HT1080 (cell line): ENCODE measurements at regions not wholly inside any gene's neighbourhood (a gene's known extent, or its start where the extent isn't known, plus 50 kb on each side); places are given as distances from the start of the nearest gene placed in this dataset.
A peak's percentile ranks its signal among the peaks of the same experiment; 100 is the strongest.
"Not testable (repeated sequence)": the region's sequence is repeated elsewhere in the genome, so short reads cannot be mapped to it uniquely, and the experiment has no call there.

Source experiments
- DNase-seq: peaks from one replicate; pipeline ENCODE4 v3.0.0-alpha.2; 2015; ENCODE audit warnings: low read depth

DNA sequence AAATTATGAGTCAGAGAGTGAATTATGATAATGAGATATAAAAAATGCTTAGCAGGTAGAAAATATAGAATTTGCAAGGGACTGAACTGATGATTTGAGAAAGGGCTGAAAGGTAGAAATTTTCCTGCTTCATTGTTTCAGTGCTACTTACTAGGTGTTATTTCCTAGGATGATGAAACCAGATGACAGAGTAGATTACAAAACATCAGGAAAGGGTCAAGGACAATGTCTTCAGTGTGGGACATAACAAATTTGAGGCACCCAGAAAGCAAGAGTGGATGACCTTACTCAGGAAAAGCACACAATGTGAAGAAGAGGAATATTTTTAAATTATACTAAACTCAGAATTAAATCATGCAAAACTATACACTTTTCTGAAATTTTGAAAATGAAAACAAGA is 102.1 kb downstream of the SHCBP1 start:
- DNase-seq = no peak

DNA sequence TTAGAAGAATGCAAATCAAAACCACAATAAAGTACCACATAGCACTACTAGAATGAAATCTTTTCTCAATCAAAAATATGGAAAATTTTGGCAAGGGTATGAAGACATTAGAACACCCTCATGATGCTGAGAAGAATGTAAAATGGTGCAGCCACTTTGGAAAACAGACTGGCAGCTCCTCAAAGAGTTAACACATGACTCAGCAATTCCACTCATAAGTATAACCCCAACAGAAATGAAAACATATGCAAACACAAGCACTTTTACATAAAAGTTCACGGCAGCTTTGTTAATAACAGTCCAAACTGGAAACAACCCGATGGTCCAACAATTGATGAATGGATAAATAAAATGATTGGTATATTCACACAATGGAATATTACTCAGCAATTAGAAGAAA is 124.5 kb downstream of the SHCBP1 start:
- no peak for DNase-seq

DNA sequence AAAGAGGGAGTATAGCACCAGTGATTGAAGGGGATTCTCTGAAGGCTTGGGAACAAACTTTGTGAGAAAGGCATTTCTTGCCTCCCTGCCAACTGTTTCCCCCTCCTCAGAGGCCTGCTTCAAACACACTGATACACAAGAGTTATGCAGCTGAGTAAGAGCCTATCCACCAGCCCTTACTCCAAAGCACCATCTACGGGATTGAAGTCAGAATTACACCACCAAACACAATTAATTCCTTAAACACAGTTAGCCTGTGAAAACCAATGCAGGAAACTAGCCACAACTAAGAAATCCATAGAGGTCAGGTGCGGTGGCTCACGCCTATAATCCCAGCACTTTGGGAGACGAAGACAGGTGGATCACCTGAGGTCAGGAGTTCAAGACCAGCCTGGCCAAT is 138.3 kb downstream of the SHCBP1 start:
- peak; percentile 40 for DNase-seq

DNA sequence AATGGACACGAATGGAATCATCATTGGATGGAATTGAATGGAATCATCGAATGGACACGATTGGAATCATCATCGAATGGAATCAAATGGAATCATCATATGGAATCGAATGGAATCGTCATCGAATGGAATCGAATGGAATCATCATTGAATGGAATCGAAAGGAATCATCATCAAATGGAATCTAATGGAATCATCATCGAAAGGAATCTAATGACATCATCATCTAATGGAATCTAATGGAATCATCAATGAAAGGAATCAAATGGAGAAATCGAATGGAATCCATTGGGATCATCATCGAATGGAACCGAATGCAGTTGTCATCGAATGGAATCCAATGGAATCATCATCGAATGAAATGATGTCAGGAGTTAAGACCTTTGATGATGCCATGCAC is 154.9 kb downstream of the SHCBP1 start:
- DNase-seq = no peak

DNA sequence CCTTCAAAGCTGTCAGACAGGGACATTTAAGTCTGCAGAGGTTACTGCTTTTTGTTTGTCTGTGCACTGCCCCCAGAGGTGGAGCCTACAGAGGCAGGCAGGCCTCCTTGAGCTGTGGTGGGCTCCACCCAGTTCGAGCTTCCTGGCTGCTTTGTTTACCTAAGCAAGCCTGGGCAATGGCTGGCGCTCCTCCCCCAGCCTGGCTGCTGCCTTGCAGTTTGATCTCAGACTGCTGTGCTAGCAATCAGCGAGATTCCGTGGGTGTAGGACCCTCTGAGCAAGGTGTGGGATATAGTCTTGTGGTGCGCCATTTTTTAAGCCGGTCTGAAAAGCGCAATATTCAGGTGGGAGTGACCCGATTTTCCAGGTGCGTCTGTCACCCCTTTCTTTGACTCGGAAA is 166.4 kb downstream of the SHCBP1 start:
- DNase-seq = not testable (repeated sequence)

DNA sequence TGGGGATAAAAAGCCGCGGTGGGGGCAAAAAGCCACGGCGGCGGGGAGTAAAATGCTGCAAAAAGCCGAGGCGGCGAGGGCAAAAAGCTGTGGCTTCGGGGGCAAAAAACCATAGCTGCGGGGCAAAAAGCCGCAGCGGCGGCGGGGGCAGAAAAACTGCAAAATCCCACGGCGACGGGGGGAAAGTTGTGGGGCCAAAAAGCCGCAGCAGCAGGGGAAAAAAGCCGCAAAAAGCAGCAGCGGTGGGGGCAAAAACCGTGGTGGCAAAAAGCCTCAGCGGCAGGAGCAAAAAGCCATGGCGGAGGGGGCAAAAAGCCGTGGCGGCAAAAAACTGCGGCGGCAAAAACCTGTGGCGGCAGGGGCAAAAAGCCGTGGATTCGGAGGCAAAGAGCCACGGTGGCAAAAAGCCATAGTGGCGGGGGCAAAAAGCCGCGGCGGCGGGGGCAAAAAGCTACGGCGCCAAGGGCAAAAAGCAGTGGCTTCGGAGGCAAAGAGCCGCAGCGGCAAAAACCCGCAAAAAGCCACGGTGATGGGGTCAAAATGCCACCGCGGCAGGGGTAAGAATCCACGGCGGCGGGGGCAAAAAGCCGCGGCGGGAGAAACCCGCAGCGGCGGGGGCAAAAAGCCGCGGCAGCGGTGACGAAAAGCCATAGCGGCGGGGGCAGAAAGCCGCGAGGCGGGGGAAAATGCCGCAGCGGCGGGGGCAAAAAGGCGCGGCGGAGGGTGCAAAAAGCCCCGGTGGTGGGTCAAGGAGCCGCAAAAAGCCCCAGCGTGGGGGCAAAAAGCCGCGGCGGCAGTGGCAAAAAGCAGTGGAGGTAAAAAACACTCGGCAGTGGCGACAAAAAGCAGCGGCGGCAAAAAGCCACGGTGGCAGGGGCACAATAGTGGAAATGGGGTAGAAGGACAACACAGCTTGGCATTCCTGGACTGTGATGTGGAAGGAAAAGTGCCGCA is 192.8 kb downstream of the SHCBP1 start:
- no peak for DNase-seq

DNA sequence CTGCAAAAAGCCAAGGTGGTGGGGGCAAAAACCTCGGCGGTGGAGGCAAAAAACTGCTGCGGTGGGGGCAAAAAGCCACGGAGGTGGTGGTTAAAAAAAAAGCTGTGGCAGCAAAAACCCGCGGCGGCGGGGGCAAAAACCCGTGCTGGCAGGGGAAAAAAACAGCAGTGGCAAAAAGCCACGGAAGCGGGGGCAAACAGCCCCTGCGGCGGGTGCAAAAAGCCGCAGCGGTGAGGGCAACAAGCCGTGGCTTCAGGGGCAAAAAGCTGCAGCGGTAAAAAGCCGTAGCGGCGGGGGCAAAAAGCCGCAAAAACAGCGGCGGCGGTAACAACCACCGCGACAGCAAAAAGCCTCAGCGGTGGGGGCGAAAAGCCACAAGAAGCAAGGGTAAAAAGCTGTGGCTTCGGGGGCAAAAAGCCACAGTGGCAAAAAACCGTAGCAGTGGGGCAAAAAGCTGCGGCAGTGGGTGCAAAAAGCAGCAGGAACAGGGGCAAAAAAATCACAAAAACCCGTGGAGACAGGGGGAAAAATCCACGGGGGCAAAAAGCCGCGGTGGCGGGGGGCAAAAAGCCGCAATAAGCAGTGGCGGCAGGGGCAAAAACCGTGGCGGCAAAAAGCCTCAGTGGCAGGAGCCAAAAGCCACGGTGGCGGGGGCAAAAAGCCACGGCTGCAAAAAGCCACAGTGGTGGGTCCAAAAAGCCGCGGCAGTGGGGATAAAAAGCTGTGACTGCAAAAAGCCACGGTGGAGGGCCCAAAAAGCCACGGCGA is 193.7 kb downstream of the SHCBP1 start:
- no peak for DNase-seq

DNA sequence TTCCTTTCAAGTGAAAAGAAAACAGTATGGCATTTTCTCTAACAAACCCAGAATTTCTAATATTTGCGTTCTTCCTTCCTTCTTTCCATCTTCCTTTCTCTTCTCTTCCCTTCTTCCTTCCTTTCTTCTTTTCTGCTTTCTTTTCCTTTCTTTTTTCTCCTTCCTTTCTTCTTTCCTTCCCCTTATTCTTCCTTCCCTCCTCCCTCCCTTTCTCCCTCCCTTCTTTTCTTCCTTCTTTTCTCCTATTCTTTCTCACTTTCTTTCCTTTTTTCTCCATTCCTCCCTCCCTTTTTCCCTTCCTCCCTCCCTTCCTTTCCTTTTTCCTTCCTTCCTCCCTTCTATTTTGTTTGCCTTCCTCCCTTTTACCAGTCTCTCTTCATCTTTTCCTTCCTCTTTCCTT is 194.8 kb downstream of the SHCBP1 start:
- no peak for DNase-seq

DNA sequence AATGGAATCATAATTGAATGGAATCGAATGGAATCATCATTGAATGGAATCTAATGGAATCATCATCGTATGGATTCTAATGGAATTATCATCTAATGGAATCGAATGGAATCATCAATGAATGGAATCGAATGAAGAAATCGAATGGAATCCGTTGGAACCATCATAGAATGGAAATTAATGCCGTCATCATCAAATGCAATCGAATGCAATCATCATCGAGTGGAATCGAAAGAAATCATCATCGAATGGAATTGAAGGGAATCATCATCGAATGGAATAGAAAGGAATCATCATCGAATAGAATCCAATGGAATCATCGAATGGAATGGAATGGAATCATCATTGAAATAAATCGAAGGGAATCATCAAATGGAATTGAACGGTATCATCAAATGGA is 217.2 kb downstream of the SHCBP1 start:
- no peak for DNase-seq

DNA sequence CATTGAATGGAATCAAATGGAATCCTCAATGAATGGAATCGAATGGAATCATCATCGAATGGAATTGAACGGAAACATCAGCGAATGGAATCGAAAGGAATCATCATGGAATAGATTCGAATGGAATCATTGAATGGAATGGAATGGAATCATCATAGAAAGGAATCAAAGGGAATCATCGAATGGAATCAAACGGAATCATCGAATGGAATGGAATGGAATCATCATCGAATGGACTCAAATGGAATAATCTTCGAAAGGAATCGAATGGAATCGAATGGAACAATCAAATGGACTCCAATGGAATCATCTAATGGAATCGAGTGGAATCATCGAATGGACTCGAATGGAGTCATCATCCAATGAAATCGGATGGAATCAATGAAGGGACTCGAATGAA is 222.6 kb downstream of the SHCBP1 start:
- DNase-seq = not testable (repeated sequence)

DNA sequence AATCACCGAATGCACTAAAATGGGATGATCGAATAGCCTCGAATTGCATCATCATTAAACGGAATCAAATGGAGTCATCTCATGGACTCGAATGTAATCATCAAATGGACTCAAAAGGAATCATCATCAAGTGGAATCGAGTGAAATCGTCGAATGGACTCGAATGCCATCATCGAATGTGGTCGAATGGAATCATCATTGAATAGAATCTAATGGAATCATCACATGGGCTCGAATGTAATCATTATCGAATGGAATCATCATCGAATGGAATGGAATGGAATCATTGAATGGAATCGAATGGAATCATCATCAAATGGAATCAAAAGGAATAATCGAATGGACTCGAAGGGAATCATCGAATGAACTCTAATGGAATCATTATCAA is 224.3 kb downstream of the SHCBP1 start:
- not testable (repeated sequence) for DNase-seq

DNA sequence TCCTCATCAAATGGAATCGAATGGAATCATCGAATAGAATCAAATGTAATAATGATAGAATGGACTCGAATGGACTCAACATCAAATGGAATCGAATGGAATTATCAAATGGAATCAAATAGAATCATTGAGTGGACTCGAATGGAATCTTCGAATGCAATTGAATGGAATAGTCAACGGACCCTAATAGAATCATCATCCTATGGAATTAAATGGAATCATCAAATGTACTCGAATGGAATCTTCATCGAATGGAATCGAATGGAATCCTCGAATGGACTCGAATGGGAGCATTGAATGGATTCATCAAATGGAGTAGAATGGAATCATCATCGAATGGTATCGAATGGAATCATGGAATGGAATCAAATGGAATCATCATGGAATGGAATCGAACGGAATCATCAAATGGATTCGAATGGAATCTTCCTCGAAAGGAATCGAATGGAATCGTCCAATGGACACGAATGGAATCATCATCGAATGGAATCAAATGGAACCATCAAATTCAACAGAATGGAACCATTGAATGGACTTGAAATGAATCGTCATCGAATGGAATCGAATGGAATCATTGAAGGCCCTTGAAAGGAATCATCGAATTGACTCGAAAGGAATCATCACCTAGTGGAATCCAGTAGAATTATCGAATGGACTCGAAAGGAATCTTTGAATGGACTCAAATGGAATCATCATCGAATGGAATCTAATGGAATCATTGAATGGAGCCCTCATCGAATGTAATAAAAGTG is 224.9 kb downstream of the SHCBP1 start:
- not testable (repeated sequence) for DNase-seq

DNA sequence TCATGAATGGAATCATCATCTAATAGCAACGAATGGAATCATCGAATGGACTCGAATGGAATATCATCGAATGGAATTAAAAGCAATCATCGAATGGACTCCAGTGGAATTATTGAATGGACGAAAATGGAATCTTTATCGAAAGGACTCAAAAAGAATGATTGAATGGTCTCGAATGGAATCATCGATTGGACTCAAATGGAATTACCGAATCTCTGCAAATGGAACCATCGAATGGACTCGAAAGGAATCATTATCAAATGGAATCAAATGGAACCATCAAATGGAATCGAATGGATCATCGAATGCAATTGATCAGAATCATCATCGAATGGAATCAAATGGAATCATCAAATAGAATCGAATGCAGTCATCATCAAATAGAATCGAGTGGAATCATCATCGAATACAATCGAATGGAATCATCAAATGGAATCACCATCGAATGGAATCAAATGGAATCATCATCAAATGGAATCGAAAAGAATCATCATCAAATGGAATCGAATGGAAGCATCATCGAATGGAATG is 225.7 kb downstream of the SHCBP1 start:
- DNase-seq = peak; percentile 17

DNA sequence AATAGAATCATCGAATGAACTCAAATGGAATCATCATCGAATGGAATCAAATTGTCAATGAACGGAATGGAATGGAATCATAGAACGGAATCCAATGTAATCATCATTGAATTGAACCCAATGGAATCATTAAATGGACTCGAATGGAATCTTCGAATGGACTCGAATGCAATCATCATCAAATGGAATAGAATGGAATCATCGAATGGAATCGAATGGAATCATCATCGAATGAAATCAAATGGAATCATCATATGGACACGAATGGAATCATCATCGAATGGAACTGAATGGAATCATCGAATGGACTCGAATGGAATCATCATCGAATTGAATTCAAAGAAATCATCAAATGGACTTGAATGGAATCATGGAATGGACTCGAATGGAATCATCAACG is 226.2 kb downstream of the SHCBP1 start:
- peak; percentile 70 for DNase-seq

DNA sequence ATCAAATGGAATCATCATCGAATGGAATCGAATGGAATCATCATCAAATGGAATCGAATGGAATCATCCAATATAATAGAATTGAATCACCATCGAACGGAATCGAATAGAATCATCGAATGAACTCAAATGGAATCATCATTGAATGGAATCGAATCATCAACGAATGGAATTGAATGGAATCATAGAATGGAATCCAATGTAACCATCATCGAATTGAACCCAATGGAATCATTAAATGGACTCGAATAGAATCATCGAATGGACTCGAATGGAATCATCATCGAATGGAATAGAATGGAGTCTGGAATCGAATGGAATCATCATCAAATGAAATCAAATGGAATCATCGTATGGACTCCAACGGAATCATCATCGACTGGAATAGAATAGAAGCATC is 227.0 kb downstream of the SHCBP1 start:
- peak; percentile 61 for DNase-seq

DNA sequence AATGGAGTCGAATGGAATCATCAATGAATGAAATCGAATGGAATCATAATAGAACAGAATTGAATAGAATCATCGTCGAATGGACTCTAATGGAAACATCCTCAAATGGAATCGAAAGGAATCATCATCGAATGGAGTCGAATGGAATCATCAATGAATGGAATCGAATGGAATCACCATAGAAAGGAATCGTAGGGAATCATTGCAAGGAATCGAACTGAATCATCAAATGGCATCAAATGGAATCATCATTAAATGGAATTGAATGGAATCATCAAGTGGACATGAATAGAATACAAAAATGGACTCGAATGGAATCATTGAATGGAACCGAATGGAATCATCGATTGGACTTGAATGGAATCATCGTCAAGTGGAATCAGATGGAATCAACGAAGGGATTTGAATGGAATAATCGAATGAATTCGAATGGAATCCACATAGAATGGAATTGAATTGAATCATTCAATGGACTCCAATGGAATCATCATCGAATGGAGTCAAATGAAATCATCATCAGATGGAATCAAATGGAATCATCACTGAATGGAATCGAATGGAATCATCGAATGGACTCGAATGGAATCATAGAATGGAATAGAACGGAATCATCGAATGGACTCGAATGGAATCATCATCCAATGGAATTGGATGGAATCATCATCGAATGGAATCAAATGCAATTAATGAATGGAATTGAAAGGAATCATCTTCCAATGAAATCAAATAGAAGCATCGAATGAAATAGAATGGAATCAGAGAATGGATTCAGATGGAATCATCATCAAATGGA is 228.1 kb downstream of the SHCBP1 start:
- DNase-seq = peak; percentile 48

DNA sequence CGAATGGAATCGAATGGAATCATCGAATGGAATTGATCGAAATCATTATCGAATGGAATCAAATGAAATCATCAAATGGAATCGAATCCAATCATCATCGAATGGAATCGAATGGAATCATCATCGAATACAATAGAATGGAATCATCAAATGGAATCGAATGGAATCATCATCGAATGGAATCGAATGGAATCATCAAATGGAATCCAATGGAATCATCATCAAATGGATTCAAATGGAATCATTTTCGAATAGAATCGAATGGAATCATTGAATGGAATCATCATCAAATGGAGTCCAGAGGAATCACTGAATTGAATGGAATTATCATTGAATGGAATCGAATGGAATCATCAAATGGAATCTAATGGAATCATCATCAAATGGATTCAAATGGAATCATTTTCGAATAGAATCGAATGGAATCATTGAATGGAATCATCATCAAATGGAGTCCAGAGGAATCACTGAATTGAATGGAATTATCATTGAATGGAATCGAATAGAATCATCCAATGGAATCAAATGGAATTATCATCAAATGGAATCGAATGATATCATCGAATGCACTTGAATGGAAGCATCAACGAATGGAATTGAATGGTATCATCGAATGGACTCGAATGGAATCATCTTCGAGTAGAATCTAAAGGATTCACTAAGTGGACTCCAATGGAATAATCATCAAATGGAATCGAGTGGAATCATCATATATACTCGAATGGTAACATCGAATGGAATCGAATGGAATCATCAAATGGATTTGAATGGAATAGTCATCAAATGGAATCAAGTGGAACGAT is 230.3 kb downstream of the SHCBP1 start:
- DNase-seq = not testable (repeated sequence)

DNA sequence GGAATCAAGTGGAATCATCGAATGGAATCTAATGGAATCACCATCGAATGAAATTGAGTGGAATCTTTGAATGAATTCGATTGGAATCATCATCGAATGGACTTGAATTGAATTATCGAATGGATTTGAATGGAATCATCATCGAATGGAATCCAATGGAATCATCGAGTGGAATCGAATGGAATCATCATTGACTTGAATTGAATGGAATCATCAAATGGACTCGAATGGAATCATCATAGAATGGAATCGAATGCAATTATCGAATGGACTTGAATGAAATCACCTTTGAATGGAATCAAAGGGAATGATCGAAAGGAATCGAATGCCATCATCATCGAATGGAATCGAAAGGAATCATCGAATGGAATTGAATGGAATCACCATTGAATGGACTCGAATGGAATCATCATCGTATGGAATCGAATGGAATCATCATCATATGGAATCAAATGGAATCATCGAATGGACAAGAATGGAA is 231.6 kb downstream of the SHCBP1 start:
- DNase-seq = peak; percentile 87

DNA sequence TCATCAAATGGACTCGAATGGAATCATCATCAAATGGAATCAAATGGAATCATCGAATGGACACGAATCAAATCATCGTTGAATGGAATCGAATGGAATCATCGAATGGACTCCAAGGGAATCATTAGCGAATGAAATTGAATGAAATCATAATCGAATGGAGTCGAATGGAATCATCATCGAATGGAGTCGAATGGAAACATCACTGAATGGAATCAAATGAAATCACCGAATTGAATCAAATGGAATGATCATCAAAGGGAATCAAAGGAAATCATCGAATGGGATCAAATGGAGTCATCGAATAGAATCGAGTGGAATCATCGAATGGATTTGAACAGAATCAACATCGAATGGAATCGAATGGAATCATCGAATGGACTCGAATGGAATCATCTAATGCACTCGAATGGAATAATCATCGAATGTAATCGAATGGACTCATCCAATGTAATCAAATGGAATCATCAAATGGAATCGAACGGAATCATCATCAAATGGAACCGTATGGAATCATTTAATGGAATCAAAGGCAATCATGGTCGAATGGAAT is 232.2 kb downstream of the SHCBP1 start:
- DNase-seq = not testable (repeated sequence)
